ENCODE measurements at regions not wholly inside any gene's neighbourhood (a gene's known extent, or its start where the extent isn't known, plus 50 kb on each side); places are given as distances from the start of the nearest gene placed in this dataset.

DNA sequence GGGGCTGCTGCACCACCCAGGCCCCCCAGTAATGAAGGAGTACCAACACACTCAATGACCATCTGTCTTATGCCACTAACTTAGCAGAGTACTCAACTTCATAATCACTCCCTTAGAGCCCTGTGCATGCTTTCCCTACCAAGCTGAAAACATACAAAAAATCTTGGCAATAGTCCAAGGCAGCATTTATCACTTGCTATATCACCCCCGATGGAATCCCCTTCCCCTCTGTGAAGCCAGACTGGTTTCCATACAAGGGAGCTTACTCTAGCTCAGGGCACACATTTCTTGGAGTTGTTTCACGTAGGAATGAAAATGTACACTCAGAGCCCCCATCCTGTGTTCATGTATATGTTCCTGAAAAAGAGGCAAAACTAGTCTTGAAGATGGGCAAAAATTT is 301.3 kb upstream of the TENM4 start (continued):
- TF ChIP-seq RNF2 (IDR thresholded peaks at IDR 0.05; ENCODE audit: borderline replicate concordance, low read depth, low read length, missing control alignments, poor library complexity, severe bottlenecking) (no peak), TCF12 (IDR thresholded peaks at IDR 0.05; ENCODE audit: low read depth, low read length) (no peak), BRCA1 (IDR thresholded peaks at IDR 0.05; ENCODE audit: low read depth, low read length) (no peak), GTF2F1 (IDR thresholded peaks at IDR 0.05; ENCODE audit: borderline replicate concordance, low read depth, low read length) (no peak), TAF7 (optimal IDR thresholded peaks at IDR 0.05; ENCODE audit: borderline replicate concordance, low read depth, low read length) (no peak), BACH1 (IDR thresholded peaks at IDR 0.05; ENCODE audit: low read length) (no peak), SP1 (IDR thresholded peaks at IDR 0.05; ENCODE audit: low read depth, low read length) (no peak)

All from H1 (cell line).